GM12864 (cell line): ENCODE measurements at regions not wholly inside any gene's neighbourhood (a gene's known extent, or its start where the extent isn't known, plus 50 kb on each side); places are given as distances from the start of the nearest gene placed in this dataset.

ENCODE experiments used
- DNase-seq: peaks from one replicate; pipeline ENCODE4 v3.0.0-alpha.2; 2011; ENCODE audit warnings: low read depth
- H3K4me3 ChIP-seq: 2 replicates; pipeline ENCODE4 v1.5.1; 2011; ENCODE audit warnings: mild to moderate bottlenecking, low read depth, low read length, control low read depth
- CTCF ChIP-seq: IDR thresholded peaks from 2 replicates; pipeline ENCODE4 v1.5.1; 2011; ENCODE audit warnings: low read depth, mild to moderate bottlenecking, moderate library complexity, low read length, control low read depth, inconsistent platforms; ENCODE audit errors: missing control alignments

GRCh38 chr6:155791891-155792290, 336.3 kb upstream of the NOX3 start:
- DNase-seq: no peak
- no peak for TF ChIP-seq CTCF
- no peak overlapping the region for H3K4me3 ChIP-seq

- TF ChIP-seq CTCF: no peak
- no peak overlapping the region for H3K4me3 ChIP-seq
- DNase-seq: no peak
Observed at GRCh38 chr6:155791186-155791585, 335.5 kb upstream of the NOX3 start.

DNA sequence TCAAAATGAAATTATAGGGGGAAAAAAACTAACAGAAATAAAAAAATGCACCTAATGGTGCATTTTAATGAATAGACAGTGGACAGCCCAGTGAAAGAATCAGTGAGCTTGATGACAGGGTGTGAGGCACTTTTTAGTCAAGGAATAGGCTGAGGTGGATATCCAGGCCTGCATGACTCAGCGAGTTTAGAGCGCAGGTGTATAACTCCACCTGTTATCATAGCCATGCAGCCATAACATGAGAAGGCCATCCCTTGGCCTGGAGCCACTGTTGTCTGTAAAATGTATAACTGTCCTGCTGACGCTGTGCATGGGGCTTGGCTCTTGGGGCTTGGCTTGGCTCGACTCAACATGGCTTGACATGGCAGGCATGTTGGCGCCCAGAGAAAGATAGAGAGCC, 331.5 kb upstream of the NOX3 start:
- DNase-seq: no peak
- no peak overlapping the region for H3K4me3 ChIP-seq
- TF ChIP-seq CTCF: no peak

DNA sequence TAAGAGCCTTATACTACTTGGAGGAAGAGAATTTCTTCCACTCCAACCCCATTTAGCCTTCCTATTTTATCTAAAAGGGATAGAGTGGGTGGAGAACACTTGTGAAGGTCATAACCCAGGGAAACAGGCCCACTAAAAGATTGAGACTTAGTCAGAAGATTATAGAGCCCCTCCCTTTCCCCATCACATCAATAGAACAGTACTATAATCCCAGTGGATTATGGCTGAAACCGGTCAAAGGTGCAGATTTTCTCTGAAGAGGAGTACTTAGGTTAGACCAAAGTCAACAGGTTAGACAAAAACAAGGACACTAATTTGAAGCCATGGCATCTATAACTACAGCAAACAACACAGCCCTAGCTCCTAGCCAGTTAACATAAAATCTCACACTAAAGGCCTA, 330.9 kb upstream of the NOX3 start:
- no peak overlapping the region for H3K4me3 ChIP-seq
- no peak for TF ChIP-seq CTCF
- no peak for DNase-seq

DNA sequence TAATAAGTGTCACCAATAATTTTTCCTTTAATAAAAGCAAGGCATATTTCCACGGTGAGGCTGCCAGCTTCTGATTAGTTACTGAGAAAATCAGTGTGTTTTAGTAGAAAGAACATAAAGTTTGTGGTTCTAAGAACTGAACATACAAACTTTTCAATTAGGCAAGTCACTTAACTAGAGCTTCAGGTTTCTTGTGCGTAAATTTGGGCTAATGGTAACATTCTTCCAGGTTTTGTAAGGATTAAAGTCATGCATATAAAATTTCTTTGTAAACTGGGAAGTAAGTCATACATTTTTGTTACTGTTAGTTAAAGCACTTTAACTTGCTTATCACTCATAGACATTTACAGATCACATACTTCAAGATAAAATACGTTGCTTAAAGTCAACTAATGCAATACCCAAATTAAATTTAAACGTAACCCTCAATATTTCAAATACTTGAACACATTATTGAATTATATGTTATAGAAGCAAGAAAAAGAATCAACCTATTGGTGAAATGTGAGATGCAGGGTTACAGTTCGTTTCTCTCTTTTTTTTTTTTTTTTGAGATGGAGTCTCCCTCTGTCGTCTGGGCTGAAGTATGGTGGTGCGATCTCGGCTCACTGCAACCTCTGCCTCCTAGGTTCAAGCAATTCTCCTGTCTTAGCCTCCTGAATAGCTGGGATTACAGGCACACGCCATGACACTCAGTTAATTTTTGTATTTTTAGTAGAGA, 327.3 kb upstream of the NOX3 start:
- no peak for TF ChIP-seq CTCF
- DNase-seq: no peak

DNA sequence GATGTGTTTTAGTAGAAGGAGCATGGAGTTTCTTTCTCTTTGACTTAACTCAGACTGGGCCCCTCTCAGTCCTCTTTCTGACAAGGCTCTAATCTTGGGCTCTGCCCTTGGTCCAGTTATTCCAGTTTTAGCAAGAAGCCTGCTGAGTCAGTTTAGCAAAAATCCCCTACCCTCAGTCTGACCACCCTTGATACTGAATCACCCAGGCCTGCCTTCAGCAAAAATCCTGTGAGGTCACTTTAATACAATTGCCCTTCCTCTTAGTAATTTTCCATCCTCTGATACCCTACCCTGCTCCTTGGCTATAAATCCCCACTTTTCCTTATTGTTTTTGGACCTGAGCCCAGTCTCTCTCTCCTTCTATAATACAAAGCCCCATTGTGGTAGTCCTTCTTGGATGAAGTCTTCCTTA, 326.7 kb upstream of the NOX3 start:
- no peak for DNase-seq
- no peak overlapping the region for H3K4me3 ChIP-seq

More for the DNA sequence above, 327.3 kb upstream of the NOX3 start:
- H3K4me3 ChIP-seq: no peak overlapping the region

More for the DNA sequence above, 326.7 kb upstream of the NOX3 start:
- no peak for TF ChIP-seq CTCF
